ENCODE measurements at regions not wholly inside any gene's neighbourhood (a gene's known extent, or its start where the extent isn't known, plus 50 kb on each side); places are given as distances from the start of the nearest gene placed in this dataset.

GRCh38 chr14:100656996-100657395 is 69.7 kb upstream of the DLK1 start:
- TF ChIP-seq CTCF (IDR thresholded peaks at IDR 0.05), result no peak
- TF ChIP-seq POLR2A (IDR thresholded peaks at IDR 0.05), result no peak
